SK-N-SH (cell line): ENCODE measurements at regions not wholly inside any gene's neighbourhood (a gene's known extent, or its start where the extent isn't known, plus 50 kb on each side); places are given as distances from the start of the nearest gene placed in this dataset.

Source experiments
- CTCF ChIA-PET: fragments of 300-600, 350-600 bp; formaldehyde crosslinking; extraction: SDS; loops from one replicate; lab custom pipeline; 2021; lab: Yijun Ruan, JAX
- POLR2A ChIA-PET: fragments of 350-600 bp; sonication (Branson Sonifier 250); formaldehyde crosslinking; extraction: SDS; loops from one replicate; lab custom pipeline; 2020; ENCODE audit warnings: antibody characterized with exemption, inconsistent platforms; lab: Yijun Ruan, JAX
- DNase-seq: peaks from one replicate; pipeline ENCODE4 v3.0.0; 2012
- H2AFZ ChIP-seq: fragments of 200-600 bp; sonication (generic); 2 replicates; pipeline ENCODE4 v1.8.1; 2016; ENCODE audit warnings: antibody characterized with exemption, mild to moderate bottlenecking, low read depth
- H3F3A ChIP-seq: fragments of 200-600 bp; sonication (generic); replicated peaks from 2 replicates; pipeline ENCODE3; 2016; ENCODE audit warnings: antibody characterized with exemption, mild to moderate bottlenecking; ENCODE audit not compliant: insufficient read depth
- H3K27ac ChIP-seq, 2 experiments: fragments of 200-500 bp in 1 of 2; fragments of 200-600 bp in 1 of 2; sonication (Bioruptor generic) in 1 of 2; sonication (generic), shearing (Covaris generic) in 1 of 2; 2 replicates each; pipeline versions ENCODE4 v1.5.1 to v1.6.1; 2014 to 2016; ENCODE audit warnings: low read depth in 2 of 2, inconsistent platforms in 1 of 2, low read length in 1 of 2, mild to moderate bottlenecking in 1 of 2, mixed read lengths in 1 of 2
- H3K27me3 ChIP-seq: fragments of 200-600 bp; sonication (generic), shearing (Covaris generic); 2 replicates; pipeline ENCODE4 v1.6.1; 2016; ENCODE audit warnings: mixed run types; ENCODE audit not compliant: insufficient read depth
- H3K36me3 ChIP-seq, 2 experiments: fragments of 200-500 bp in 1 of 2; fragments of 200-600 bp in 1 of 2; sonication (Bioruptor generic) in 1 of 2; sonication (generic) in 1 of 2; replicated peaks in 1 of 2; 2 replicates each; pipeline versions ENCODE3 to v1.5.1; 2014 to 2016; ENCODE audit warnings: low read length in 1 of 2, mild to moderate bottlenecking in 1 of 2; ENCODE audit not compliant: insufficient read depth in 2 of 2, control insufficient read depth in 1 of 2
- H3K4me1 ChIP-seq, 2 experiments: fragments of 200-500 bp in 1 of 2; fragments of 200-600 bp in 1 of 2; sonication (Bioruptor generic) in 1 of 2; sonication (generic), shearing (Covaris generic) in 1 of 2; 2 replicates each; pipeline versions ENCODE4 v1.5.1 to v1.6.1; 2014 to 2016; ENCODE audit warnings: low read depth in 1 of 2, low read length in 1 of 2, mixed run types in 1 of 2; ENCODE audit not compliant: insufficient read depth in 2 of 2, control insufficient read depth in 1 of 2
- H3K4me2 ChIP-seq: fragments of 200-600 bp; sonication (generic), shearing (Covaris generic); 2 replicates; pipeline ENCODE4 v1.6.1; 2017; ENCODE audit warnings: mixed run types
- H3K4me3 ChIP-seq, 2 experiments: fragments of 200-500 bp in 1 of 2; fragments of 200-600 bp in 1 of 2; sonication (Bioruptor generic) in 1 of 2; sonication (generic), shearing (Covaris generic) in 1 of 2; 2 replicates each; pipeline versions ENCODE4 v1.5.1 to v1.8.1; 2014 to 2016; ENCODE audit warnings: low read depth in 2 of 2, inconsistent platforms in 1 of 2, low read length in 1 of 2, mild to moderate bottlenecking in 1 of 2, mixed read lengths in 1 of 2, moderate library complexity in 1 of 2
- H3K79me2 ChIP-seq: fragments of 200-600 bp; sonication (generic); 2 replicates; pipeline ENCODE4 v1.8.1; 2017; ENCODE audit warnings: mild to moderate bottlenecking; ENCODE audit not compliant: insufficient read depth
- H3K9ac ChIP-seq: fragments of 200-600 bp; sonication (generic); 2 replicates; pipeline ENCODE4 v1.6.1; 2017; ENCODE audit warnings: mixed run types
- H3K9me2 ChIP-seq: fragments of 200-600 bp; sonication (generic); 2 replicates; pipeline ENCODE4 v1.6.1; 2017; ENCODE audit warnings: mixed run types
- H3K9me3 ChIP-seq: fragments of 200-600 bp; sonication (generic); 2 replicates; pipeline ENCODE4 v1.6.1; 2017; ENCODE audit warnings: mixed run types, mild to moderate bottlenecking, moderate library complexity
- H4K20me1 ChIP-seq: fragments of 200-600 bp; sonication (generic); 2 replicates; pipeline ENCODE4 v1.6.1; 2017; ENCODE audit warnings: mild to moderate bottlenecking, mixed run types; ENCODE audit not compliant: insufficient read depth
- ELF1 ChIP-seq: IDR thresholded peaks from 2 replicates; pipeline ENCODE4 v1.4.0; 2012
- EP300 ChIP-seq, 2 experiments: IDR thresholded peaks; 2 replicates each; pipeline versions ENCODE4 v1.4.0 to v1.6.1; 2012; ENCODE audit warnings: borderline replicate concordance in 1 of 2, low read depth in 1 of 2, low read length in 1 of 2
- FOSL2 ChIP-seq: IDR thresholded peaks from 2 replicates; pipeline ENCODE4 v1.4.0; 2012; ENCODE audit warnings: low read depth, mild to moderate bottlenecking, moderate library complexity, borderline replicate concordance
- FOXM1 ChIP-seq: IDR thresholded peaks from 2 replicates; pipeline ENCODE4 v1.4.0; 2012; ENCODE audit warnings: low read depth, mild to moderate bottlenecking
- JUND ChIP-seq: IDR thresholded peaks from 2 replicates; pipeline ENCODE4 v1.4.0; 2012
- MEF2A ChIP-seq: IDR thresholded peaks from 2 replicates; pipeline ENCODE4 v1.4.0; 2012; ENCODE audit warnings: low read depth, borderline replicate concordance
- NFIC ChIP-seq: IDR thresholded peaks from 2 replicates; pipeline ENCODE4 v1.4.0; 2012; ENCODE audit warnings: borderline replicate concordance
- PBX3 ChIP-seq: IDR thresholded peaks from 2 replicates; pipeline ENCODE4; 2012
- POLR2AphosphoS5 ChIP-seq: IDR thresholded peaks from 2 replicates; pipeline ENCODE4 v1.6.1; 2012; ENCODE audit warnings: low read depth, low read length
- REST ChIP-seq: IDR thresholded peaks from 2 replicates; pipeline ENCODE4 v1.6.1; 2012; ENCODE audit warnings: mild to moderate bottlenecking, low read depth, low read length, moderate library complexity
- RFX5 ChIP-seq: IDR thresholded peaks from 2 replicates; pipeline ENCODE4 v1.6.1; 2012; ENCODE audit warnings: mild to moderate bottlenecking, improper control_type of control experiment, low read length
- RXRA ChIP-seq: IDR thresholded peaks from 2 replicates; pipeline ENCODE4 v1.4.0; 2012; ENCODE audit warnings: low read depth, mild to moderate bottlenecking, borderline replicate concordance
- SMC3 ChIP-seq: IDR thresholded peaks from 2 replicates; pipeline ENCODE4 v1.6.1; 2012; ENCODE audit warnings: low read depth, low read length, improper control_type of control experiment
- TCF12 ChIP-seq: IDR thresholded peaks from 2 replicates; pipeline ENCODE4 v1.4.0; 2012
- TEAD4 ChIP-seq: IDR thresholded peaks from 2 replicates; pipeline ENCODE4 v1.4.0; 2012; ENCODE audit warnings: mild to moderate bottlenecking, borderline replicate concordance; ENCODE audit not compliant: insufficient read depth
- USF2 ChIP-seq: fragments of 150-350 bp; IDR thresholded peaks from 2 replicates; pipeline ENCODE4 v1.6.1; 2017; ENCODE audit warnings: antibody characterized with exemption, low read length, low read depth, borderline replicate concordance
- YY1 ChIP-seq: IDR thresholded peaks from 2 replicates; pipeline ENCODE4 v1.4.0; 2012; ENCODE audit warnings: low read depth, mild to moderate bottlenecking
- ZBTB33 ChIP-seq: IDR thresholded peaks from 2 replicates; pipeline ENCODE4 v1.4.0; 2012; ENCODE audit warnings: low read depth, borderline replicate concordance
- WGBS: methylation state at CpG from one replicate; pipeline ENCODE4 v1.1.6; 2017; ENCODE audit warnings: low lambda C conversion rate; 5-methylcytosine and 5-hydroxymethylcytosine counted together

- ChIA-PET POLR2A (no interaction called here), CTCF (no interaction called here)
- no peak for DNase-seq
Observed at GRCh38 chr5:98470747-98471146, 302.7 kb upstream of the RGMB start.

More at GRCh38 chr5:98470747-98471146, 302.7 kb upstream of the RGMB start:
- no peaks in the 10 kb centered on the region for H3K9me2 ChIP-seq
- WGBS = 42% methylated on average over 2 of the region's 2 CpGs
- TF ChIP-seq MEF2A (peak; percentile 91), ELF1 (peak; percentile 2; the same call in 1 of the 2 replicates), SMC3 (no peak), RXRA (peak; percentile 71; the same call in 1 of the 2 replicates), TCF12 (peak; percentile 95), RFX5 (no peak), YY1 (0 out of 2 replicates have a peak, but pooled peaks have one; percentile 40), PBX3 (peak; percentile 98), NFIC (peak; percentile 95), JUND (peak; percentile 95), REST (no peak), POLR2AphosphoS5 (peak; percentile 68; the same call in 1 of the 2 replicates), EP300 (IDR thresholded peaks at IDR 0.05; ENCODE audit: borderline replicate concordance in 1 of 2, low read depth in 1 of 2, low read length in 1 of 2) (peak in 1 of 2 experiments; percentile 97; a peak in 2 of 4 replicates), TEAD4 (peak; percentile 93; the same call in 1 of the 2 replicates), FOSL2 (peak; percentile 68; the same call in 1 of the 2 replicates), FOXM1 (peak; percentile 86; the same call in 1 of the 2 replicates), ZBTB33 (peak; percentile 52; the same call in 1 of the 2 replicates), USF2 (no peak)
- H3K79me2 ChIP-seq = no peaks in the 10 kb centered on the region
- H3K4me2 ChIP-seq = no peak overlapping the region
- peaks cover 0 to 11% of the 10 kb centered on the region in 2 experiments; a peak in 1 of 4 replicates for H3K4me1 ChIP-seq
- peak overlapping the region in 1 of 2 experiments; percentile 41; a peak in 2 of 4 replicates for H3K27ac ChIP-seq
- no peak overlapping the region for H3K4me3 ChIP-seq
- peaks cover 23% of the 10 kb centered on the region for H3F3A ChIP-seq
- no peak overlapping the region for H3K9ac ChIP-seq
- H3K36me3 ChIP-seq = no peaks in the 10 kb centered on the region
- H3K27me3 ChIP-seq = no peaks in the 10 kb centered on the region
- H3K9me3 ChIP-seq = no peaks in the 10 kb centered on the region
- H2AFZ ChIP-seq = no peak overlapping the region
- H4K20me1 ChIP-seq = no peaks in the 10 kb centered on the region
